HG02623 (cell line): ENCODE measurements at regions not wholly inside any gene's neighbourhood (a gene's known extent, or its start where the extent isn't known, plus 50 kb on each side); places are given as distances from the start of the nearest gene placed in this dataset.

ENCODE experiments used
- ATAC-seq: cut with Tn5 transposase; IDR thresholded peaks from one replicate; pipeline ENCODE4 v1.9.1; 2021; ENCODE audit warnings: moderate library complexity; ENCODE audit not compliant: unreplicated experiment

DNA sequence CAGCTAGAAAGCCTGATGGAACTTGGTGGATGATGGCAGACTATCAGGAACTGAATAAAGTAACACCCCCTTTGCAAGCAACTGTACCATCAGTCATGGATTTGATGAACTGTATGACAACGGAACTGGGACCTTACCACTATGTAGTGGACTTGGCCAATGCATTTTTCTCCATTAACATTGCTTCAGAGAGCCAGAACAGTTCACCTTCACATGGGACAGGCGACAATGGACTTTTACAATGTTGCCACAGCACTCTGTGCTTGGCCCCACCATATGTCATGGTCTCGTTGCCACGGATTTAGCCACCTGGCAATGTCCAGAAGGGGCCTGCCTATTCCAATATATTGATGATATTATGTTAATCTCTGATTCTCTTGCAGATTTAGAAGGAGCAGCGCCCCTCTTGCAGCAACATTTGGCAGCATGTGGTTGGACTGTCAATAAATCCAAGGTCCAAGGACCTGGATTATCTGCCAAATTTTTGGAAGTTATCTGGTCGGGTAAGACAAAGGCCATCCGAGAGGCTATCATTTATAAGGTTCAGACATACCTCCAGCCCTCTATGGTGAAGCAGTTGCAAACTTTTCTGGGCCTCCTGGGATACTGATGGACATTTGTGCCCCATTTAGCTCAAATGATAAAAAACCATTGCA lies 52.2 kb upstream of the ZC3H15 start:
- no peak for ATAC-seq
